RWPE2 (cell line): ENCODE measurements at regions not wholly inside any gene's neighbourhood (a gene's known extent, or its start where the extent isn't known, plus 50 kb on each side); places are given as distances from the start of the nearest gene placed in this dataset.

Experiments
- ATAC-seq: fragments of 200-7000 bp; cut with Tn5 transposase; 3 replicates; pipeline ENCODE4 v1.9.1; 2021; ENCODE audit warnings: low read depth
- DNase-seq: peaks from one replicate; pipeline ENCODE4 v3.0.0-alpha.2; 2020; ENCODE audit warnings: low spot score
- H3K27ac ChIP-seq: fragments of 450-650 bp; 2 replicates; pipeline ENCODE4 v1.5.1; 2017; ENCODE audit warnings: mild to moderate bottlenecking; ENCODE audit not compliant: poor library complexity, severe bottlenecking
- H3K27me3 ChIP-seq: fragments of 250-450 bp; sonication (Bioruptor Pico); 2 replicates; pipeline ENCODE4 v1.5.1; 2021; ENCODE audit warnings: mild to moderate bottlenecking, moderate library complexity; ENCODE audit not compliant: insufficient read depth, poor library complexity, severe bottlenecking
- H3K36me3 ChIP-seq: fragments of 250-450 bp; sonication (Bioruptor Pico); 2 replicates; pipeline ENCODE4 v1.5.1; 2020; ENCODE audit warnings: low read depth, mild to moderate bottlenecking, moderate library complexity
- H3K4me1 ChIP-seq: fragments of 250-450 bp; sonication (Bioruptor Pico); 2 replicates; pipeline ENCODE4 v1.5.1; 2021; ENCODE audit warnings: mild to moderate bottlenecking, moderate library complexity; ENCODE audit not compliant: insufficient read depth, poor library complexity, severe bottlenecking
- H3K4me3 ChIP-seq: fragments of 250-450 bp; sonication (Bioruptor Pico); 2 replicates; pipeline ENCODE4 v1.5.1; 2021; ENCODE audit warnings: mild to moderate bottlenecking, moderate library complexity; ENCODE audit not compliant: severe bottlenecking
- H3K9me3 ChIP-seq: fragments of 250-450 bp; sonication (Bioruptor Pico); 2 replicates; pipeline ENCODE4 v1.5.1; 2021; ENCODE audit warnings: mild to moderate bottlenecking, moderate library complexity; ENCODE audit not compliant: severe bottlenecking
- TF ChIP-seq, protein P1 (sequence below): fragments of 450-650 bp; IDR thresholded peaks from one replicate; pipeline ENCODE4 v1.5.1; 2017; ENCODE audit warnings: mild to moderate bottlenecking, moderate library complexity; ENCODE audit not compliant: poor library complexity, severe bottlenecking

DNA sequence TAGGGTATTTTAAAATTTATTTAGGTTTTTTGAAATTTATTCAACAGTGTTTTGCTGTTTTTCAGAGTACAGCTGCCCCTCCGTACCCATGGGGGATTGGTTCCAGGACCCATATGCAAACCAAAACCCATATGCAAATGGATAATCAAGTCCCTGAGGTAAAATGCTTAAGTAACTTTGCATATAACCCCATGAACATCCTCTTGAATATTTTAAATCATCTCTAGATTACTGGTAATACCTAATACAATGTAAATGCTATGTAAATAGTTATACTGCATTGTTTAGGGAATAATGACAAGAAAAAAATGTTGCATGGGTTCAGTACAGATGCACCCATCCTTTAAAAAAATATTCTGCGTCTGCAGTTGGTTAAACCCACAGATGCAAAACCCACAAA is 547.9 kb upstream of the CDH4 start:
- no peaks in the 10 kb centered on the region for H3K36me3 ChIP-seq
- ATAC-seq (no peak), DNase-seq (no peak)
- TF ChIP-seq, protein P1, sequence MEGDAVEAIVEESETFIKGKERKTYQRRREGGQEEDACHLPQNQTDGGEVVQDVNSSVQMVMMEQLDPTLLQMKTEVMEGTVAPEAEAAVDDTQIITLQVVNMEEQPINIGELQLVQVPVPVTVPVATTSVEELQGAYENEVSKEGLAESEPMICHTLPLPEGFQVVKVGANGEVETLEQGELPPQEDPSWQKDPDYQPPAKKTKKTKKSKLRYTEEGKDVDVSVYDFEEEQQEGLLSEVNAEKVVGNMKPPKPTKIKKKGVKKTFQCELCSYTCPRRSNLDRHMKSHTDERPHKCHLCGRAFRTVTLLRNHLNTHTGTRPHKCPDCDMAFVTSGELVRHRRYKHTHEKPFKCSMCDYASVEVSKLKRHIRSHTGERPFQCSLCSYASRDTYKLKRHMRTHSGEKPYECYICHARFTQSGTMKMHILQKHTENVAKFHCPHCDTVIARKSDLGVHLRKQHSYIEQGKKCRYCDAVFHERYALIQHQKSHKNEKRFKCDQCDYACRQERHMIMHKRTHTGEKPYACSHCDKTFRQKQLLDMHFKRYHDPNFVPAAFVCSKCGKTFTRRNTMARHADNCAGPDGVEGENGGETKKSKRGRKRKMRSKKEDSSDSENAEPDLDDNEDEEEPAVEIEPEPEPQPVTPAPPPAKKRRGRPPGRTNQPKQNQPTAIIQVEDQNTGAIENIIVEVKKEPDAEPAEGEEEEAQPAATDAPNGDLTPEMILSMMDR: no peak
- H3K9me3 ChIP-seq: no peaks in the 10 kb centered on the region
- H3K27ac ChIP-seq: no peak overlapping the region
- H3K4me1 ChIP-seq: no peaks in the 10 kb centered on the region
- no peak overlapping the region for H3K4me3 ChIP-seq
- H3K27me3 ChIP-seq: peaks cover 81% of the 10 kb centered on the region

DNA sequence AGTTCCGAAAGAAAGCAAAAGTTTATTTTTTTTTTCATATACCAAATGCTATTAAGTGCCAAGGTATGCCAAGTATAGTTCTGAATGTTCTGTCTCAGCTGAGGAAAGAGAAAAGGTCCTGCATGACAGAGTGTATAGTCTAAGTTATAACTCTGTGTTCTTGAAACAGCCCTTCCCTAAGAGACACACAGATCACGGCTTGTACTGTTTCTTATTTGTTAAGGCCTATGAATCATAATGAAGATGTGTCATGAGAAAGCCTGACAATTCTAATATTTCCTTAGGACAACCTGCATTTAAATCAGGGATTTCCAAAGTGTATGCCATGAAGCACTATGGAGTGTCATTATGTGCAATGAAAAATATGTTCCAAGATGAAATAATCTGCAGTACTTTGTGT is 538.7 kb upstream of the CDH4 start:
- no peak for DNase-seq
- H3K27ac ChIP-seq: no peak overlapping the region
- H3K4me1 ChIP-seq: no peaks in the 10 kb centered on the region
- H3K9me3 ChIP-seq: no peaks in the 10 kb centered on the region
- H3K4me3 ChIP-seq: no peak overlapping the region
- ATAC-seq: peak; percentile 54; the same call in 2 of the 3 replicates
- TF ChIP-seq, protein P1: no peak
- no peaks in the 10 kb centered on the region for H3K36me3 ChIP-seq
- H3K27me3 ChIP-seq: peaks cover 81% of the 10 kb centered on the region

DNA sequence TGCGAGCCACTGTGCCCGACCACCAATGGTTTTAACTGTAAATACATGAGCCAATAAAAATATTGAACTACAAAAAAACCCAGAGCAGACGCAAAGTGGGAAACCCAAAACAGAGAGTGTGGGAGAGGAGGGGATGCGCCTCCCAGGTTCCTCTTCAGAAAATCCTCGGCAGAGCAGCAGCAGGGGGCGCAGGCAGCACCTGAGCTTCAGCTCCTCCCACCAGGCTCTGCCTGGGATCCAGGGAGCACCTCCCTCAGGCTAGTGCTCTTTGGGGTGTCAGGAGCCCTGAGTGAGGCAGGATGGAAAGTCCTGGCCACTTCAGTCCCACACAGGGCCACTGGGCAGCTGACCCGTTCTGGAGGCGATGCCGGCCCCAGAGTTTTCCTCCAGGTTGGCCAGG is 536.9 kb upstream of the CDH4 start:
- no peaks in the 10 kb centered on the region for H3K9me3 ChIP-seq
- H3K4me3 ChIP-seq: no peak overlapping the region
- TF ChIP-seq, protein P1: peak; percentile 56
- H3K4me1 ChIP-seq: no peaks in the 10 kb centered on the region
- H3K27ac ChIP-seq: no peak overlapping the region
- peaks cover 98% of the 10 kb centered on the region for H3K27me3 ChIP-seq
- DNase-seq (no peak), ATAC-seq (peak; percentile 54)
- H3K36me3 ChIP-seq: no peaks in the 10 kb centered on the region

DNA sequence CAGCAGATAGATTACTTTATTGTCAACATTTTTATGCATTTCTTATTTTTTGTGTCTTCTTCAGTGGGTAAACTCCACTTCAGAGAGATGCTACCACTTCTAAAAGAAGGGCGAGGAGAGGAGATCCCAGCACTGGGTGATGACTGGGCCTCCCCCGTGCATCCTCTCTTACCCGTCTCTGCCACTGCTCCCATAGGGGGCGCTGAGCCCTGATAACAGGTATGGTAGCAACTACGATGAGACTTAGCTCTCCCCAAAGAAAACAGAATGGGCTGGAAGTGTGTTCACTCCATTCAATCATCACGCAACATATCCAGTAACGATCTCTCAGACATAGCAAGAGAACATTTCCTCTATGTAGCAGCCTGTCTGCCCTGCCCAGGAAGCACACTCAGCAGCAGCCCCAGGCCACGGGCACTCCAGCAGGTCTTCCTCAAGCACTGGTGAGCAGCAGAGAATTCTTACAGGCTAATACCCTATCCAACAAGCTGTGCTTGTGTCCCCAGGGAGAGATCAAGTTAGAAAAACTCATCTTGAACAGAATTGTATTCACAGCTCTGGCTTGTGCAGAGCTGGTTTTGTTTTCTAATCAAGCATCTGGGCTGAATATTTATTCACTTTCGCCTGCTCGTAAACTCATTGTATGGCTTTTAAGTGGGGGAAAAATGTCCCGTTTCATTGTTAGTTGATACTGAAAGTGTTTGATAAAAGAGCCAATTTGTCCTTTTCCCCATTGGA is 533.1 kb upstream of the CDH4 start:
- ATAC-seq (peak; percentile 55; the same call in 2 of the 3 replicates), DNase-seq (no peak)
- Histone ChIP-seq H3K36me3 (no peaks in the 10 kb centered on the region), H3K27me3 (peaks cover 98% of the 10 kb centered on the region), H3K4me3 (no peak overlapping the region), H3K9me3 (no peaks in the 10 kb centered on the region), H3K4me1 (no peaks in the 10 kb centered on the region), H3K27ac (no peak overlapping the region)
- TF ChIP-seq, protein P1: peak; percentile 42

DNA sequence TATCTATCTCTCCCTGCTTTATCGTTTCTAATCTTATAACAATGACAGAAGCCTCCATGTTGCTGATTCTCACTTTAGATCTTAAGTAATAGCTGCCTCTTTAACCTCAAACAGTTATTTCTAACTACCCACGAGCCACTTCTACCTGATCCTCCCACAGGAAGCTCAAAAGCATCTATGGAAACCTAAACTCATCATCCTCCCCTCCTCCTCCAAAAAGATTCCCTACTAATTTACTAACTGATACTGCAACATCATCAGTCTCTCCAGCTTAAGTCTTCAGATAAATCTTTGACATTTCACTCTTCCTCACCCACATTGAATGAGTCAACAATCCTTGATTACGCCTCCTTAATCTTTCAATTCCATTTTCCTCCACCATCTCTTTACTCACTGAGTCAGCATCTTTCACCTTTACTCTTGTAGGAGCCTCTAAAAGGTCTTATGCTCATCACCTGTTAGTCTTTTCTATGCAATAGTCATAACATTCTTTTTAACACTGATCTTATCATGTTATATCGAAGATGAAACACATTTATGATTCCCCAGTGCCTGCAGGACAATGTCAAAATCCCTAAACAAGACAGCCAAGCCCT is 526.7 kb upstream of the CDH4 start:
- TF ChIP-seq, protein P1: no peak
- no peak overlapping the region for H3K4me3 ChIP-seq
- H3K4me1 ChIP-seq: no peaks in the 10 kb centered on the region
- no peak overlapping the region for H3K27ac ChIP-seq
- H3K36me3 ChIP-seq: no peaks in the 10 kb centered on the region
- DNase-seq: no peak
- ATAC-seq: no peak
- no peaks in the 10 kb centered on the region for H3K9me3 ChIP-seq
- peaks cover 88% of the 10 kb centered on the region for H3K27me3 ChIP-seq
